HepG2 (cell line): ENCODE measurements at regions not wholly inside any gene's neighbourhood (a gene's known extent, or its start where the extent isn't known, plus 50 kb on each side); places are given as distances from the start of the nearest gene placed in this dataset.

Source experiments
- ATAC-seq: fragments of 200-7000 bp; cut with Tn5 transposase; 3 replicates; pipeline ENCODE4 v1.9.1; 2020; ENCODE audit warnings: mild to moderate bottlenecking, moderate library complexity
- BruUV-seq: library from RNA; stranded (reverse); fragments of 400-500 nt; replicated peaks from 2 replicates; lab custom pipeline; 2021; lab: Mats Ljungman, UMichigan
- CTCF ChIA-PET: fragments of 300-600 bp; formaldehyde crosslinking; extraction: SDS; loops from one replicate; lab custom pipeline; 2021; ENCODE audit warnings: low total read pairs, inconsistent platforms, low intra/inter-chr PET ratio; lab: Yijun Ruan, JAX
- POLR2A ChIA-PET: fragments of 350-600 bp; sonication (Branson Sonifier 250); formaldehyde crosslinking; loops from one replicate; lab custom pipeline; 2020; ENCODE audit warnings: antibody characterized with exemption, inconsistent platforms; lab: Yijun Ruan, JAX
- DNase-seq: peaks from one replicate; pipeline ENCODE4 v3.0.0-alpha.2; 2015; ENCODE audit warnings: low spot score
- FAIRE-seq: peaks from 3 replicates; lab custom pipeline; 2011; peaks lifted over from hg19 to GRCh38; lab: Jason Lieb, UNC
- H2AFZ ChIP-seq: one replicate; pipeline ENCODE4 v1.6.1; 2011; ENCODE audit warnings: low read length, inconsistent platforms
- H3K27ac ChIP-seq: fragments of 300-600 bp; 3 replicates; pipeline ENCODE4 v1.8.0; 2011; ENCODE audit warnings: mixed run types, mild to moderate bottlenecking, mixed read lengths, low read length, inconsistent platforms; ENCODE audit not compliant: insufficient read depth; ENCODE audit errors: extremely low read length
- H3K27me3 ChIP-seq, 2 experiments: fragments of 200-600 bp in 1 of 2; 2 replicates in 1 of 2; 3 replicates in 1 of 2; pipeline versions ENCODE4 v1.6.0 to v1.8.0; 2011; ENCODE audit warnings: low read length in 2 of 2, mild to moderate bottlenecking in 2 of 2, moderate library complexity in 2 of 2, inconsistent platforms in 1 of 2; ENCODE audit not compliant: insufficient read depth in 2 of 2, control insufficient read depth in 1 of 2
- H3K36me3 ChIP-seq, 2 experiments: fragments of 200-600 bp in 1 of 2; replicated peaks in 1 of 2; 2 replicates in 1 of 2; 3 replicates in 1 of 2; pipeline versions ENCODE4 v1.5.1 to v1.8.0; 2011; ENCODE audit warnings: low read length in 2 of 2, inconsistent platforms in 1 of 2; ENCODE audit not compliant: insufficient read depth in 2 of 2, control insufficient read depth in 1 of 2
- H3K4me1 ChIP-seq: 2 replicates; pipeline ENCODE4 v1.5.1; 2012; ENCODE audit warnings: low read length, inconsistent platforms; ENCODE audit not compliant: insufficient read depth
- H3K4me2 ChIP-seq: 2 replicates; pipeline ENCODE4 v1.6.0; 2011; ENCODE audit warnings: low read depth, low read length, inconsistent platforms
- H3K4me3 ChIP-seq, 3 experiments: fragments of 200-600 bp in 1 of 3; sonication (generic), shearing (Covaris generic) in 1 of 3; replicated peaks in 1 of 3; 2 replicates each; pipeline ENCODE4 v1.5.1; 2011 to 2016; ENCODE audit warnings: low read length in 3 of 3, inconsistent platforms in 2 of 3, low read depth in 2 of 3, mild to moderate bottlenecking in 2 of 3, control low read depth in 1 of 3, mixed read lengths in 1 of 3; ENCODE audit not compliant: insufficient read depth in 1 of 3
- H3K79me2 ChIP-seq: one replicate; pipeline ENCODE4 v1.6.1; 2011; ENCODE audit warnings: low read length, inconsistent platforms; ENCODE audit not compliant: insufficient read depth
- H3K9ac ChIP-seq: 2 replicates; pipeline ENCODE4 v1.6.0; 2011; ENCODE audit warnings: mild to moderate bottlenecking, low read depth, low read length, inconsistent platforms; ENCODE audit not compliant: insufficient read depth
- H3K9me3 ChIP-seq: 2 replicates; pipeline ENCODE4 v1.5.1; 2012; ENCODE audit warnings: mild to moderate bottlenecking, low read length
- H4K20me1 ChIP-seq: 2 replicates; pipeline ENCODE4 v1.6.0; 2011; ENCODE audit warnings: inconsistent platforms, mild to moderate bottlenecking, low read length, moderate library complexity; ENCODE audit not compliant: insufficient read depth
- CEBPG ChIP-seq: IDR thresholded peaks from 2 replicates; pipeline ENCODE4 v1.6.1; 2016
- E2F5 ChIP-seq: sonication (generic); formaldehyde crosslinking; conservative IDR thresholded peaks from 2 replicates; pipeline ENCODE4 v1.4.0; 2020; ENCODE audit warnings: missing genetic modification reagents
- ETV6 ChIP-seq: sonication (generic); formaldehyde crosslinking; conservative IDR thresholded peaks from 2 replicates; pipeline ENCODE4 v1.4.0; 2020; ENCODE audit warnings: missing genetic modification reagents
- GLI4 ChIP-seq: sonication (generic); formaldehyde crosslinking; IDR thresholded peaks from 2 replicates; pipeline ENCODE4 v1.5.1; 2020; ENCODE audit warnings: missing genetic modification reagents, mild to moderate bottlenecking, moderate library complexity, borderline replicate concordance
- PBX2 ChIP-seq: IDR thresholded peaks from 2 replicates; pipeline ENCODE4 v1.6.1; 2016; ENCODE audit warnings: control low read depth
- RBM39 ChIP-seq: fragments of 200-400 bp; formaldehyde crosslinking; IDR thresholded peaks from one replicate; pipeline ENCODE4 v1.6.1; 2018; ENCODE audit warnings: antibody characterized with exemption, mild to moderate bottlenecking, low read depth, low read length; ENCODE audit not compliant: poor library complexity, severe bottlenecking
- SP140L ChIP-seq: sonication (generic); formaldehyde crosslinking; IDR thresholded peaks from 2 replicates; pipeline ENCODE4 v1.4.0; 2020; ENCODE audit warnings: missing genetic modification reagents, borderline replicate concordance
- SSRP1 ChIP-seq: IDR thresholded peaks from 2 replicates; pipeline ENCODE4 v1.6.1; 2016; ENCODE audit warnings: control low read depth
- ZNF784 ChIP-seq: sonication (generic); formaldehyde crosslinking; IDR thresholded peaks from 2 replicates; pipeline ENCODE4 v1.5.1; 2020; ENCODE audit warnings: missing genetic modification reagents, mild to moderate bottlenecking, borderline replicate concordance
- WGBS: methylation state at CpG from one replicate; pipeline ENCODE4 v1.1.6; 2017; ENCODE audit warnings: low lambda C conversion rate; 5-methylcytosine and 5-hydroxymethylcytosine counted together
- in situ Hi-C: cut with HindIII; loops from 2 replicates; pipeline ENCODE4 v1.10.0; 2017; ENCODE audit warnings: low pct_unique_long_range_greater_than_20kb; ENCODE audit not compliant: extremely low pct_ligation_motif_present
- intact Hi-C: fragments of 100-400 bp; cut with micrococcal nuclease; formaldehyde crosslinking; loops from one replicate; pipeline ENCODE4 v1.10.0; 2022; ENCODE audit not compliant: unreplicated experiment
- TF ChIP-seq, protein P1 (sequence below): fragments of 450-650 bp; IDR thresholded peaks from 2 replicates; pipeline ENCODE4 v1.6.1; 2017; ENCODE audit warnings: mild to moderate bottlenecking

GRCh38 chr6:55009131-55009530 is 162.6 kb downstream of the FAM83B start (continued):
- no peak for TF ChIP-seq E2F5 (CRISPR knock-in tag)
- no peak for TF ChIP-seq PBX2 (CRISPR knock-in tag)
- TF ChIP-seq SP140L = no peak

GRCh38 chr6:55011034-55011433 is 163.3 kb upstream of the HCRTR2 start:
- intact Hi-C loops = no loop called here
- ATAC-seq (no peak), DNase-seq (no peak)
- BruUV-seq = no TSS peak
- H3K4me1 ChIP-seq = no peaks in the 10 kb centered on the region
- no peak overlapping the region for H3K9ac ChIP-seq
- H3K79me2 ChIP-seq = no peaks in the 10 kb centered on the region
- no peaks in the 10 kb centered on the region for H3K9me3 ChIP-seq
- no peak overlapping the region for H3K4me3 ChIP-seq
- H3K4me2 ChIP-seq = no peak overlapping the region
- ChIA-PET CTCF (no interaction called here), POLR2A (no interaction called here)
- TF ChIP-seq ZNF784 (CRISPR knock-in tag) = no peak
- TF ChIP-seq SSRP1 = no peak
- no peak for TF ChIP-seq RBM39
- no peak for TF ChIP-seq GLI4 (CRISPR knock-in tag)
- TF ChIP-seq, protein P1, sequence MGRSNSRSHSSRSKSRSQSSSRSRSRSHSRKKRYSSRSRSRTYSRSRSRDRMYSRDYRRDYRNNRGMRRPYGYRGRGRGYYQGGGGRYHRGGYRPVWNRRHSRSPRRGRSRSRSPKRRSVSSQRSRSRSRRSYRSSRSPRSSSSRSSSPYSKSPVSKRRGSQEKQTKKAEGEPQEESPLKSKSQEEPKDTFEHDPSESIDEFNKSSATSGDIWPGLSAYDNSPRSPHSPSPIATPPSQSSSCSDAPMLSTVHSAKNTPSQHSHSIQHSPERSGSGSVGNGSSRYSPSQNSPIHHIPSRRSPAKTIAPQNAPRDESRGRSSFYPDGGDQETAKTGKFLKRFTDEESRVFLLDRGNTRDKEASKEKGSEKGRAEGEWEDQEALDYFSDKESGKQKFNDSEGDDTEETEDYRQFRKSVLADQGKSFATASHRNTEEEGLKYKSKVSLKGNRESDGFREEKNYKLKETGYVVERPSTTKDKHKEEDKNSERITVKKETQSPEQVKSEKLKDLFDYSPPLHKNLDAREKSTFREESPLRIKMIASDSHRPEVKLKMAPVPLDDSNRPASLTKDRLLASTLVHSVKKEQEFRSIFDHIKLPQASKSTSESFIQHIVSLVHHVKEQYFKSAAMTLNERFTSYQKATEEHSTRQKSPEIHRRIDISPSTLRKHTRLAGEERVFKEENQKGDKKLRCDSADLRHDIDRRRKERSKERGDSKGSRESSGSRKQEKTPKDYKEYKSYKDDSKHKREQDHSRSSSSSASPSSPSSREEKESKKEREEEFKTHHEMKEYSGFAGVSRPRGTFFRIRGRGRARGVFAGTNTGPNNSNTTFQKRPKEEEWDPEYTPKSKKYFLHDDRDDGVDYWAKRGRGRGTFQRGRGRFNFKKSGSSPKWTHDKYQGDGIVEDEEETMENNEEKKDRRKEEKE = no peak
- no peak for TF ChIP-seq CEBPG
- TF ChIP-seq ETV6 = no peak
- TF ChIP-seq, all 625 proteins: peak for 0
- H2AFZ ChIP-seq = no peak overlapping the region
- FAIRE-seq = no peak
- no peaks in the 10 kb centered on the region for H4K20me1 ChIP-seq
- H3K36me3 ChIP-seq = no peaks in the 10 kb centered on the region
- no peaks in the 10 kb centered on the region for H3K27me3 ChIP-seq
- WGBS = 0% methylated on average over 3 of the region's 3 CpGs
- H3K27ac ChIP-seq = no peak overlapping the region
- in situ Hi-C loops = no loop called here
